ENCODE measurements at regions not wholly inside any gene's neighbourhood (a gene's known extent, or its start where the extent isn't known, plus 50 kb on each side); places are given as distances from the start of the nearest gene placed in this dataset.

DNA sequence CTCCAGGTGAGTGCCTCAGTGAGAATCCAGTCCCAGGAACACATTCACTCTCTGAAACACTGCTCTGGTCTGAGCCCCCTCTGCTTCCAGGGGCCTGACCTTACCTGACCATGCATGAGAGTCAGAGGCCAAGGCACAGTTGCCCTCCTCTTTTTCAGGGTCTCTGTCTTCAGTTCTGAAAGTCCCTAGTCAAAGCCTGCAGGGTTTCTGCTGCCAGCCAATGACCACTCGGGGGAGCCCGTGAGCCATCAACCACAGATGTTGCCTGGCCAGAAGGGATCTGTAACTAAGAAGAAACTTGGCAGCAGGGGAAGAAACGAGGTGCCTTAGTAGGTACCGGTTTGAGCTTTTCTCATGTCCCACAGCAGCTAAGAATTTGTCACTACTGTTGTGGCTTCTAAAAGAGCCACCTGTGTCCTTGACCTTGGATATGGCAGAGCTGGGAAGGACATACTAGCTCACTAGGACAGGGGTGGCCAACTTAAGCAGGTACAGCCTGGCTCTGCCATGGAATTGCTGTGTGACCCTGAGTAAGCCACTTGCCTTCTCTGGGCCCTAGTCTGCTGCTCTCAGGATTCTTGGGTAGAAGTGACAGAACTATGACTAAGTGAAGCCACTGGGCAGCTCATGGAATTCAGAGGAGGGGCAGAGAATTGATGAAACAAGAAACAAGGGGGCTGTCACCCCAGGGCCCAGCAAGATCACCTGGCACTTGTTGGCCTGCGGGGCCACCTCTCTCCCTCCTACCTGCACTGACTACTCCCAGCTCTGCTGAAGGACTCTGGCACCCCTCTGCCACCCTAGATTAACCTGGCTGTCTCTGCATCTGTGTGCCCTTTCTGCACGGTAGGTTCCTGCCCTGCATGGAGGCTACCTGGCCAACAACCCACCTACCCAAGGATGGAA is 83.8 kb upstream of the GPR26 start (continued):
- TF ChIP-seq, protein P1, sequence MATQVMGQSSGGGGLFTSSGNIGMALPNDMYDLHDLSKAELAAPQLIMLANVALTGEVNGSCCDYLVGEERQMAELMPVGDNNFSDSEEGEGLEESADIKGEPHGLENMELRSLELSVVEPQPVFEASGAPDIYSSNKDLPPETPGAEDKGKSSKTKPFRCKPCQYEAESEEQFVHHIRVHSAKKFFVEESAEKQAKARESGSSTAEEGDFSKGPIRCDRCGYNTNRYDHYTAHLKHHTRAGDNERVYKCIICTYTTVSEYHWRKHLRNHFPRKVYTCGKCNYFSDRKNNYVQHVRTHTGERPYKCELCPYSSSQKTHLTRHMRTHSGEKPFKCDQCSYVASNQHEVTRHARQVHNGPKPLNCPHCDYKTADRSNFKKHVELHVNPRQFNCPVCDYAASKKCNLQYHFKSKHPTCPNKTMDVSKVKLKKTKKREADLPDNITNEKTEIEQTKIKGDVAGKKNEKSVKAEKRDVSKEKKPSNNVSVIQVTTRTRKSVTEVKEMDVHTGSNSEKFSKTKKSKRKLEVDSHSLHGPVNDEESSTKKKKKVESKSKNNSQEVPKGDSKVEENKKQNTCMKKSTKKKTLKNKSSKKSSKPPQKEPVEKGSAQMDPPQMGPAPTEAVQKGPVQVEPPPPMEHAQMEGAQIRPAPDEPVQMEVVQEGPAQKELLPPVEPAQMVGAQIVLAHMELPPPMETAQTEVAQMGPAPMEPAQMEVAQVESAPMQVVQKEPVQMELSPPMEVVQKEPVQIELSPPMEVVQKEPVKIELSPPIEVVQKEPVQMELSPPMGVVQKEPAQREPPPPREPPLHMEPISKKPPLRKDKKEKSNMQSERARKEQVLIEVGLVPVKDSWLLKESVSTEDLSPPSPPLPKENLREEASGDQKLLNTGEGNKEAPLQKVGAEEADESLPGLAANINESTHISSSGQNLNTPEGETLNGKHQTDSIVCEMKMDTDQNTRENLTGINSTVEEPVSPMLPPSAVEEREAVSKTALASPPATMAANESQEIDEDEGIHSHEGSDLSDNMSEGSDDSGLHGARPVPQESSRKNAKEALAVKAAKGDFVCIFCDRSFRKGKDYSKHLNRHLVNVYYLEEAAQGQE (IDR thresholded peaks at IDR 0.05; ENCODE audit: borderline replicate concordance): peak; percentile 47; the same call in 1 of the 2 replicates
- TF ChIP-seq, protein P1 (CRISPR knock-in tag; IDR thresholded peaks at IDR 0.05; ENCODE audit: low read depth): no peak
- TF ChIP-seq ZNF224 (CRISPR knock-in tag; IDR thresholded peaks at IDR 0.05): no peak
